Stimulated activated memory B cell treated with anti-CD40 and anti-IgM and Interleukin-4, amounts not matched to agents 10 μg/mL and 1 μg/mL and 100 μg/mL, for 72 hours (primary cell): ENCODE measurements at regions not wholly inside any gene's neighbourhood (a gene's known extent, or its start where the extent isn't known, plus 50 kb on each side); places are given as distances from the start of the nearest gene placed in this dataset.

Experiments used
- ATAC-seq: fragments of 150-1000 bp; cut with Tn5 transposase; 2 replicates; pipeline ENCODE4 v1.10.0; 2021
- H3K27ac Mint-ChIP-seq: one replicate; pipeline ENCODE4 v1.8.0; 2022; ENCODE audit warnings: mild to moderate bottlenecking, mixed read lengths
- H3K27me3 Mint-ChIP-seq: one replicate; pipeline ENCODE4 v1.8.0; 2022; ENCODE audit warnings: mixed read lengths
- H3K36me3 Mint-ChIP-seq: one replicate; pipeline ENCODE4 v1.8.0; 2022; ENCODE audit warnings: mixed read lengths
- H3K4me1 Mint-ChIP-seq: one replicate; pipeline ENCODE4 v1.8.0; 2022; ENCODE audit warnings: mixed read lengths
- H3K4me3 Mint-ChIP-seq: one replicate; pipeline ENCODE4 v1.8.0; 2022; ENCODE audit warnings: mild to moderate bottlenecking, moderate library complexity, mixed read lengths
- H3K9me3 Mint-ChIP-seq: one replicate; pipeline ENCODE4 v1.8.0; 2022; ENCODE audit warnings: mixed read lengths

- no peak overlapping the region for H3K27ac Mint-ChIP-seq
- ATAC-seq, result no peak
- H3K4me3 Mint-ChIP-seq, result no peak overlapping the region
- H3K9me3 Mint-ChIP-seq, result no peaks in the 10 kb centered on the region
- no peaks in the 10 kb centered on the region for H3K27me3 Mint-ChIP-seq
- peaks cover 16% of the 10 kb centered on the region for H3K4me1 Mint-ChIP-seq
- no peaks in the 10 kb centered on the region for H3K36me3 Mint-ChIP-seq
Measured at GRCh38 chr7:94089806-94090205, 85.7 kb upstream of the BET1 start.

DNA sequence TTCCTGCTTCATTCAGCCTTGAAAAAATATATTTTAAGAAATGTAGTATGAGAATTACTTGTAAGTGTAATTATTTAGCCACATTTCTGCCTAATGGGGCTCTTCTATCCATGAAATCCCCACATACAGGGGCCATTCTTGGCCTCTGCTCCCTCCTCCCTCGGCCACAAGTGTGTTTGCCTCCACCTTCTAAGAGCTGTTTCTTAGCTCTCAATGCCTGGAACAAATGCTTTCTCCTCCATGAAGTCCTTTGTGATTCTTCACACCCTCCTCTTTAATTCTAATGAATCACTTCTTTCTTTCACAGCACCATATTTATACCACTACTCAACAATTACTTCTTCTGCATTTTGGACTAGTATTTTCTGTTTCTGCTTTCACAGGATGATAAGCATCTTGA lies 88.8 kb upstream of the BET1 start:
- H3K9me3 Mint-ChIP-seq, result no peaks in the 10 kb centered on the region
- H3K27ac Mint-ChIP-seq, result no peak overlapping the region
- H3K4me1 Mint-ChIP-seq, result peaks cover 11% of the 10 kb centered on the region
- no peak overlapping the region for H3K4me3 Mint-ChIP-seq
- no peaks in the 10 kb centered on the region for H3K36me3 Mint-ChIP-seq
- no peaks in the 10 kb centered on the region for H3K27me3 Mint-ChIP-seq
- no peak for ATAC-seq

DNA sequence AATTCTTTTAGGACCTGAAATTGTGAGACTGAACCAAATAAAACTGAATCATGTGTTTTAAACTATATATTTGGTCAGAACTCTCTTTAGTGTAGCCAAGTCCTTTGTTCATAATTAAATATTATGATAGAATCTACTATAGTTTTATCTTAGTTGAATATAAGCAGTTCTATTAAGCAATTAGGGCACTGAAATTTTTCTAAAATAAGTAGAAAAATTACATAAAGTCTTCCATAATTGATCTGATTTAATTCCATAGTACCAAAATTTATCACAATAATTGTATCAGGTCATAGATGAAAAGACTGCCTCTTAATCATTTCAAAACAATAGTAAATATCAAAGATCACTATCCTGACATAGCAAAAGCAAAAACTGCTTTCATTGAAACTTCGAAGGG lies 90.1 kb upstream of the BET1 start:
- Mint-ChIP-seq H3K27ac (no peak overlapping the region), H3K27me3 (no peaks in the 10 kb centered on the region), H3K4me3 (no peak overlapping the region), H3K4me1 (no peaks in the 10 kb centered on the region), H3K9me3 (no peaks in the 10 kb centered on the region), H3K36me3 (no peaks in the 10 kb centered on the region)
- no peak for ATAC-seq

DNA sequence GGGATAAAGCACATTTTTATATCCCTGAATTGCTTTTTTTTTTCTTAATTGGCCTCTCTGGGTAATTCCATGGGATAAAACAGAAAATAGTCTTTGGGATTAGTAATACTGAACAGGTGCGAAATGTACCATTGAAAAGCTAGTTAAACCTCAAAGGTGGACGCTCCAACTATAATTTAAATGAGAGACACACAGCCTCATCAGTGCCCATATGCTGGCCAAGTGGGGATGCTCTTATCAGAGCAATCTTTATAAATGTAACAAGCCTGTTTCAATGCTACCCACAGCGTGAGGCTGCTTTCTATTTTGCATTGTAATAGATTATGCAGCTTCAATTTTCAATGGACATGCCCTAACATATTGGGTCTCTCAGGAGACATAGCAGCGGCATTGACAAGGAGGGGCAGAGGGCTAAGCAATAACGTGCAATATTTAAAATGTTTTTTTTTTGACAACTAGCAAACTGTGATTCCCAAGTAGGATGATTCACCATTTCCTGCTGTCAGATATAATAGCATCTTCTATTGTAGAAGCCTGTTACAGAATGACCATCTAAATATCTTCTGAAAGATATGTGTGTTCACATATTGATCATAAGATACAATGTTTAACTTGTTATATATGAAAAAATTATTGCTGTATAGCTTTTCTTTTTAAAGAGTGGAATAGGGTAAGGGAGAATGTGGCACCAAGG lies 91.3 kb upstream of the BET1 start:
- ATAC-seq, result no peak
- H3K4me1 Mint-ChIP-seq, result no peaks in the 10 kb centered on the region
- H3K36me3 Mint-ChIP-seq, result no peaks in the 10 kb centered on the region
- no peaks in the 10 kb centered on the region for H3K27me3 Mint-ChIP-seq
- H3K27ac Mint-ChIP-seq, result no peak overlapping the region
- H3K4me3 Mint-ChIP-seq, result no peak overlapping the region
- H3K9me3 Mint-ChIP-seq, result no peaks in the 10 kb centered on the region

DNA sequence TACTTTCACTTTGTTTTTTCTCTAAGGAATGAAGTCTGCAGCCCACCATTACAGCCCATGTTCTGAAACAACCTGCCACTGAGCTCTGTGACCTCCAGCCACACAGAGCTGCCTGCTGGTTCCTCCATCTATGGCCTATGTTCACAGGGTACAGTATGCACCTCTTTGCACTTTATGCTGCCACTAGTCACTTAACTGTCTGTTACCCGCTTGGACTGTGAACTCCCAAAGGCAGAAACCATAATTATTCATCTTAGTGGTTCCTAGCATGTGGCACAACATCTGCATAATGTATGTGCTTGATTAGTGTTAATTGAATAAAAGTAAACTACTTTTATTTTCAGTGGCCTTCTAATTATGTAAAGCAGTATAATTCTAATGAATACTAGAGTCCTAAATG lies 95.5 kb upstream of the BET1 start:
- Mint-ChIP-seq H3K4me1 (no peaks in the 10 kb centered on the region), H3K4me3 (no peak overlapping the region), H3K27me3 (no peaks in the 10 kb centered on the region), H3K27ac (no peak overlapping the region), H3K36me3 (no peaks in the 10 kb centered on the region), H3K9me3 (no peaks in the 10 kb centered on the region)
- ATAC-seq, result no peak

DNA sequence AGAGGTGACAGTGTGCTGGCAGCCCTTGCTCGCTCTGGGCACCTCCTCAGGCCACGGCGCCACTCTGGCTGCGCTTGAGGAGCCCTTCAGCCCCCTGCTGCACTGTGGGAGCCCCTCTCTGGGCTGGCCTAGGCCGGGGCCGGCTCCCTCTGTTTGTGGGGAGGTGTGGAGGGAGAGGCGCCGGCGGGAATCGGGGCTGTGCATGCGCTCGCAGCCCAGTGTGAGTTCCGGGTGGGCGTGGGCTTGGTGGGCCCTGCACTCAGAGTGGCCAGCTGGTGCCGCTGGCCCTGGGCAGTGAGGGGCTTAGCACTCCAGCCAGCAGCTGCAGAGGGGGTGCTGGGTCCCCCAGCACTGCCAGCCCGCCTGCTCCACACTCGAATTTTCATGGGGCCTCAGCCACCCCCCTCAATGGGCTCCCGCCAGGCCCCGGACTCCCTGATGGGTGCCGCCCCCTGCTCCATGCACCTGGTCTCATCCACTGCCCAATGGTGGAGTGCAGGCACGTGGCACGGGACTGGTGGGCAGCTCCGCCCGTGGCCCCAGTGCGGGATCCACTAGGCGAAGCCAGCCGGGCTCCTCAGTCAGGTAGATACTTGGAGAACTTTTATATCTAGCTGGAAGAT lies 96.7 kb upstream of the BET1 start:
- Mint-ChIP-seq H3K4me1 (no peaks in the 10 kb centered on the region), H3K27me3 (no peaks in the 10 kb centered on the region), H3K27ac (no peak overlapping the region), H3K9me3 (no peaks in the 10 kb centered on the region), H3K36me3 (no peaks in the 10 kb centered on the region), H3K4me3 (no peak overlapping the region)
- no peak for ATAC-seq

DNA sequence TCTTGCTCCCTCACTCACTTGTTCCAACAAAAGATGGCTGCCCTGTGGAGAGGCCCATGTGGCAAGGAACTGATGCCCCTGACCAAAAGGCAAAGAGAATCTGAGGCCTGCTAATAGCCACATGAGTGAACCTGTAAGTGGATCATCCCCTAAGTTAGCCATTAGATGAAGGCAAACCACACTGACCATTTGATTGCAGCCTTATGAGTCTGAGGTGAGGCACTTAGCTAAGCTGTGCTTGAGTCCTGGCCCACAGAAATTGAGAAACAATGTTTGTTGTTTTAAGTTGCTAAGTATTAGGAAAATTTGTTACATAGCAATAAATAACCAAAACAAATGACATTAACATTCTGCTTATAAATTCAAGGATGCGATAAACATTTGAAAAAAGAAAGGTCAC lies 100.1 kb upstream of the BET1 start:
- no peak overlapping the region for H3K27ac Mint-ChIP-seq
- no peaks in the 10 kb centered on the region for H3K36me3 Mint-ChIP-seq
- no peaks in the 10 kb centered on the region for H3K9me3 Mint-ChIP-seq
- no peak overlapping the region for H3K4me3 Mint-ChIP-seq
- H3K27me3 Mint-ChIP-seq, result no peaks in the 10 kb centered on the region
- peaks cover 7% of the 10 kb centered on the region for H3K4me1 Mint-ChIP-seq
- ATAC-seq, result no peak

- Mint-ChIP-seq H3K4me3 (no peak overlapping the region), H3K27ac (no peak overlapping the region), H3K9me3 (no peaks in the 10 kb centered on the region), H3K36me3 (no peaks in the 10 kb centered on the region), H3K4me1 (peaks cover 7% of the 10 kb centered on the region), H3K27me3 (no peaks in the 10 kb centered on the region)
- no peak for ATAC-seq
Measured at GRCh38 chr7:94109556-94109955, 105.4 kb upstream of the BET1 start.

DNA sequence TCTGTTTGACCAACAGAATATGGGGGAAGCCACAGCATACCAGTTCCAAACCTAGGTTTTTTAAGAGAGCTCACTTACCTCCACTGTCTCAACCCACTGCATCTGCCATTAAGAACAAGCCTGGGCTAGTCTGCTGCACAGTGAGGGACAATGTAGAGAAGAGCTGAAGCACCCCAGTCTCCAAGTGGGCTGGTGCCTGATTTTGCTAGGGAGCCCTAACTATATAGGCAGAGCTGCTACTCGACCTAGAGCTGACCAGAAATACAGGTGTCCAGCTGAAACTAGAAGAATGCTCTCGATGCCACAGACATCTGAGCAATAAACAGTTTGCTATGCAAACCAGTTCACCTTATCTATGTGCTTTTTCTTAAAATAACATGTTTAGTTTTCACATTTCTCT lies 106.9 kb upstream of the BET1 start:
- Mint-ChIP-seq H3K36me3 (no peaks in the 10 kb centered on the region), H3K27ac (no peak overlapping the region), H3K9me3 (no peaks in the 10 kb centered on the region), H3K4me1 (peaks cover 7% of the 10 kb centered on the region), H3K27me3 (no peaks in the 10 kb centered on the region), H3K4me3 (no peak overlapping the region)
- no peak for ATAC-seq

GRCh38 chr7:94115316-94115715 lies 111.2 kb upstream of the BET1 start:
- H3K27me3 Mint-ChIP-seq, result no peaks in the 10 kb centered on the region
- no peaks in the 10 kb centered on the region for H3K36me3 Mint-ChIP-seq
- H3K4me1 Mint-ChIP-seq, result no peaks in the 10 kb centered on the region
- H3K27ac Mint-ChIP-seq, result no peak overlapping the region
- H3K9me3 Mint-ChIP-seq, result no peaks in the 10 kb centered on the region
- no peak overlapping the region for H3K4me3 Mint-ChIP-seq
- no peak for ATAC-seq

DNA sequence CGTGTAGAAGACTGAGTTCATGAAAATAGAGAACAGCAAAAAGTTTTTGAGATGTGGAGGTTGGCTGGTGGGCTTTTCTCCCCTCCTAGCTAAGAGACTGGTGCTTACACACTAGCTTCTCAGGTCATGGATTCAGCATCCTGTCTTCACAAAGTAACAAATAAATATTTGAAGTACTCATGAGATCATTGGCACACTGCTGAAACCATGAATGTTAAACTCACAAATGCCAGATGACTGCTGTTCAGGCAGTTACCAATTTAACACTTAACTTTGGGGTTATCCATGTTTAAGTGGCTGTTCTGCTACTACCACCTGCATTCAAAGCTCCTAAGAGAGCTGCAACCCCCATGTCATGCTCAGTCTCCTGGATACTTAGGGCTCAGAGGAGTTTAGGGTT lies 119.0 kb upstream of the BET1 start:
- H3K4me1 Mint-ChIP-seq, result no peaks in the 10 kb centered on the region
- no peak for ATAC-seq

DNA sequence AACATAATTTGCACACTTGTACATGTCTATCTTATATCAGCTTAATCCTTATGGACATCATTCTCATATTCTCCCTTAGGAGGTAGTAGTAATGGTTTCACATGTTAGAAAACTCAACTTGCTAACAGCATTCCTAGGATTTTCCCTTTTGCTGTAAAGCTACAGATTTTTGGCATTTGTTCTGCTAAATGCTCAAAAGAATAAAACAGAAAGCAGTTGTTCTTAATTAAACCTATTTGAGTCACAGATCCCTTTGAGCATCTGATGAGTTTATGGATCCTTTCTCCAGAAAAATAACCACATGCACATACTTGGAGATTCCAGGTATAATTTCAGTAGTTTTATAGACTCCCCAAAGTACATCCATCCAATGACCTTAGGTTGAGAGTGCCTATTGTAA lies 122.9 kb upstream of the BET1 start:
- ATAC-seq, result no peak
- Mint-ChIP-seq H3K9me3 (no peaks in the 10 kb centered on the region), H3K4me3 (no peak overlapping the region), H3K27me3 (no peaks in the 10 kb centered on the region), H3K4me1 (no peaks in the 10 kb centered on the region), H3K36me3 (no peaks in the 10 kb centered on the region), H3K27ac (no peak overlapping the region)

More for the DNA sequence above, 119.0 kb upstream of the BET1 start:
- H3K27ac Mint-ChIP-seq, result no peak overlapping the region
- no peaks in the 10 kb centered on the region for H3K36me3 Mint-ChIP-seq
- no peaks in the 10 kb centered on the region for H3K9me3 Mint-ChIP-seq
- H3K4me3 Mint-ChIP-seq, result no peak overlapping the region
- H3K27me3 Mint-ChIP-seq, result no peaks in the 10 kb centered on the region

DNA sequence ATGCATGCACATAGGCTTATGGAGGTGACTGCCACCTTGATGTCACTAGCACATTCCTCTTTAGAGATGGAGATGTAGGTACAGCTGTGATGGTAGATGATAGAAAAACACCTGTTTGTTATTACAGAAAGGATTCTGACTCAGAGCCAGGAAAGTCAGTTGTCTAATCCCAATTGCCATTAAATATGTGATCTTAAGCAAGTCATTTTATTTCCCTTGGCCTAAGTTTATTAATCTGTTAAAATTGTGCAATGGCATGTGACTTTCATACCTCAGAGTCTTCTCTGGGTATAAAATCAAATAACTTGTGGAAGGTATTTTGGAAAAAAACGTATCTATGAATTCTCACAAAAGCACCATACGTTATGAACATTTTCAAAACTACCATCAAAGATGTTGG lies 123.9 kb upstream of the BET1 start:
- no peaks in the 10 kb centered on the region for H3K9me3 Mint-ChIP-seq
- no peaks in the 10 kb centered on the region for H3K4me1 Mint-ChIP-seq
- no peak overlapping the region for H3K27ac Mint-ChIP-seq
- H3K4me3 Mint-ChIP-seq, result no peak overlapping the region
- ATAC-seq, result no peak
- H3K27me3 Mint-ChIP-seq, result no peaks in the 10 kb centered on the region
- H3K36me3 Mint-ChIP-seq, result no peaks in the 10 kb centered on the region

DNA sequence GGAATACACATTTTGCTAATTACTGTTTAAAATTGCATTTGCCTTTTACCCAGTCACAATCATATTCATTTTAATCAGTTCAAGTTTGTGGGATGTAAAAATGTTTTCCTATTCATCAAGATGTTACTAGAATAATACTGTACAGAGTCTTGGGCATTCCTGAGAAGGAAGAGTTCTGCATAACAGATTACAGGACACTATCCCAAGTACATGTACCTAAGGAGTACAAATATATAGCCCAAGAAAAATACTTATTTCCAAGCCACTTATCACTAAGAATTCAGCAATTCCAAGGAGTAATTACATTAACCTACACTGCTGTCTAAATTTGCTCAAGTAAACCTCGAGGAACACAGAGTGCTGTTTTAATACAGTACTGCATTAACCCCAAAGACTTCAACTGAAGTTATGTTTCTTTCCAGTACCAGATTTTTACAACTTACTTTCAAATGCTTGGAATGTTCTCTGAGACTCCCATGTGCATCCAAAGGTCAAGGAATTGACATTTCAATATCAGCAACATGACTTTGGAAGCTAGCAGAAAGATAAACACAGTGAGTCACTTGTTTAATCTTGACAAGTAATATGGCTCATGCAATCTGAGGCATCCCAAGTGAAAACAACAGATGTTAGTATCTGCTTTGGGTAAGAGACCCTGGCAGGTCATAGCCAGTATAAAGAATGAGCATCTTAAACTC lies 125.4 kb upstream of the BET1 start:
- Mint-ChIP-seq H3K27me3 (no peaks in the 10 kb centered on the region), H3K27ac (no peak overlapping the region), H3K9me3 (no peaks in the 10 kb centered on the region), H3K36me3 (no peaks in the 10 kb centered on the region), H3K4me1 (no peaks in the 10 kb centered on the region), H3K4me3 (no peak overlapping the region)
- ATAC-seq, result no peak

DNA sequence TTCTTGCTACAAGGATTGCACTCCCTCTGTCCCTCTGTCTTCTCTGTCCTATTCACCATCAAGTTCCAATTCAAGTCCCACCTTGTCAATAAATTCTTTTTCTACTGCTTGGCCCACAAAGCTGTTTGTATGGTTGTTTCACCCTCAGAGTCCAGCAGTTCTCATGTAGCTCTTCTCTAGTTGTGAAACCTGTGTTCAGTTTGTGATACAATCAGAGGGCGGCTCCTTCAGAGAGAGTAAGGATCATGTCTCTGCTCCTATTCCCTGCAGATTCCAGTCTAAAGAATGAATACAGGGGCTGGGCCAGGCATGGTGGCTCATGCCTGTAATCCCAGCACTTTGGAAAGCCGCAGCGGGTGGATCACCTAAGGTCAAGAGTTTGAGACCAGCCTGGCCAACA lies 126.6 kb upstream of the BET1 start:
- Mint-ChIP-seq H3K4me1 (no peaks in the 10 kb centered on the region), H3K4me3 (no peak overlapping the region), H3K36me3 (no peaks in the 10 kb centered on the region), H3K27me3 (no peaks in the 10 kb centered on the region), H3K9me3 (no peaks in the 10 kb centered on the region), H3K27ac (no peak overlapping the region)
- no peak for ATAC-seq

GRCh38 chr7:94133460-94133859 lies 129.3 kb upstream of the BET1 start:
- no peak for ATAC-seq

More at GRCh38 chr7:94133460-94133859, 129.3 kb upstream of the BET1 start:
- Mint-ChIP-seq H3K4me3 (no peak overlapping the region), H3K9me3 (no peaks in the 10 kb centered on the region), H3K27me3 (no peaks in the 10 kb centered on the region), H3K36me3 (no peaks in the 10 kb centered on the region), H3K27ac (no peak overlapping the region), H3K4me1 (no peaks in the 10 kb centered on the region)
